A673 (cell line): ENCODE measurements at regions not wholly inside any gene's neighbourhood (a gene's known extent, or its start where the extent isn't known, plus 50 kb on each side); places are given as distances from the start of the nearest gene placed in this dataset.

ENCODE experiments used
- BruUV-seq: library from RNA; stranded (reverse); fragments of 400-500 nt; replicated peaks from 2 replicates; lab custom pipeline; 2021; lab: Mats Ljungman, UMichigan
- CTCF ChIA-PET: fragments of 300-600 bp; sonication (Branson Sonifier 250); formaldehyde crosslinking; loops from one replicate; lab custom pipeline; 2022; ENCODE audit warnings: antibody characterized with exemption; lab: Charles Lee
- POLR2A ChIA-PET: fragments of 300-600 bp; sonication (Branson Sonifier 250); formaldehyde crosslinking; loops from one replicate; lab custom pipeline; 2022; ENCODE audit warnings: antibody characterized with exemption; ENCODE audit not compliant: low non-redundant PET; lab: Charles Lee
- DNase-seq: peaks from one replicate; pipeline ENCODE4 v3.0.0-alpha.2; 2015; ENCODE audit warnings: low spot score
- H3K27ac ChIP-seq: fragments of 200-600 bp; sonication (generic); 2 replicates; pipeline ENCODE4 v1.5.1; 2016; ENCODE audit warnings: mixed run types, low read depth, mild to moderate bottlenecking, mixed read lengths, antibody characterized with exemption, low read length; ENCODE audit not compliant: poor library complexity, severe bottlenecking
- H3K27me3 ChIP-seq: fragments of 200-600 bp; sonication (generic); replicated peaks from 2 replicates; pipeline ENCODE4 v1.6.1; 2017; ENCODE audit warnings: mixed run types, low read depth, mild to moderate bottlenecking, mixed read lengths, antibody characterized with exemption, low read length; ENCODE audit not compliant: insufficient read depth, poor library complexity
- H3K36me3 ChIP-seq: fragments of 200-600 bp; sonication (generic); 2 replicates; pipeline ENCODE4 v1.6.1; 2016; ENCODE audit warnings: mixed run types, mild to moderate bottlenecking, mixed read lengths, antibody characterized with exemption, low read length; ENCODE audit not compliant: insufficient read depth, poor library complexity, severe bottlenecking
- H3K4me1 ChIP-seq: fragments of 200-600 bp; sonication (generic); 2 replicates; pipeline ENCODE4 v1.6.1; 2017; ENCODE audit warnings: mixed run types, mild to moderate bottlenecking, mixed read lengths, antibody characterized with exemption, low read length; ENCODE audit not compliant: insufficient read depth, poor library complexity, severe bottlenecking
- H3K4me3 ChIP-seq: fragments of 200-600 bp; sonication (generic); 2 replicates; pipeline ENCODE4 v1.5.1; 2016; ENCODE audit warnings: low read depth, mixed run types, mild to moderate bottlenecking, mixed read lengths, low read length; ENCODE audit not compliant: poor library complexity, severe bottlenecking
- H3K9me3 ChIP-seq: fragments of 200-600 bp; sonication (generic); 2 replicates; pipeline ENCODE4 v1.6.1; 2016; ENCODE audit warnings: mixed run types, low read depth, mild to moderate bottlenecking, mixed read lengths, antibody characterized with exemption, low read length; ENCODE audit not compliant: poor library complexity, severe bottlenecking
- EZH2 ChIP-seq: fragments of 200-600 bp; sonication (generic); IDR thresholded peaks from 2 replicates; pipeline ENCODE4 v1.6.1; 2017; ENCODE audit warnings: borderline replicate concordance, low read depth, mild to moderate bottlenecking, mixed read lengths, antibody characterized with exemption, low read length; ENCODE audit not compliant: poor library complexity, severe bottlenecking
- intact Hi-C: fragments of 100-400 bp; cut with micrococcal nuclease; formaldehyde crosslinking; loops from one replicate; pipeline ENCODE4 v1.10.0; 2022; ENCODE audit not compliant: unreplicated experiment
- TF ChIP-seq, protein P1 (sequence below): fragments of 300-800, 200-600 bp; sonication (generic); conservative IDR thresholded peaks from 2 replicates; pipeline ENCODE4 v1.5.1; 2017; ENCODE audit warnings: low read depth, mild to moderate bottlenecking, antibody characterized with exemption, low read length, moderate library complexity, mixed read lengths

DNA sequence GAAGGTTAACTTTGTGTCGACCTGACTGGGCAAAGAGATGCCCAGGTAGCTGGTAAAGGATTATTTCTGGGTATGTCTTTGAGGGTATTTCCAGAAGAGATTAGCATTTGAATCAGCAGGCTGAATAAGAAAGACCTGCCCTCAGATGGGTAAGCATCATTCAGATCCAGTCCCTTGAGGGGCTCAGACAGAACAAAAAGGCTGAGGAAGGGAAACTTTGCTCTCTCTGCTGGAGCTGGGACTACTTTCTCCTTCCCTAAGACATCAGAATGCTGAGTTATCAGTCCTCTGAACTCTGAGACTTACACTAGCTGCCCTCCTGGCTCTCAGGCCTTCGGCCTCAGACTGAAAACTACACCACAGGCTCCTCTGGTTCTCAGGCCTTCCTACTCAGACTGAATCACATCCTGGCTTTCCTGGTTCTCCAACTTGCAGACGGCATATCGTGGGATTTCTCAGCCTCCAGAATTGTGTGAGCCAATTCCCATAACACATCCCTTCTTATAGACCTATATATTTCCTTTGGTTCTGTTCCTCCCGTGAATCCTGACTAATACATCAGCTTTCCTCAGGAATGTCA is 982.9 kb downstream of the TUSC7 start:
- H3K4me1 ChIP-seq, result no peaks in the 10 kb centered on the region
- intact Hi-C loops, result no loop called here
- no peak overlapping the region for H3K4me3 ChIP-seq
- DNase-seq, result no peak
- ChIA-PET POLR2A (no interaction called here), CTCF (no interaction called here)
- H3K27me3 ChIP-seq, result no peaks in the 10 kb centered on the region
- no peak overlapping the region for H3K27ac ChIP-seq
- no peaks in the 10 kb centered on the region for H3K36me3 ChIP-seq
- no TSS peak for BruUV-seq
- TF ChIP-seq, protein P1, sequence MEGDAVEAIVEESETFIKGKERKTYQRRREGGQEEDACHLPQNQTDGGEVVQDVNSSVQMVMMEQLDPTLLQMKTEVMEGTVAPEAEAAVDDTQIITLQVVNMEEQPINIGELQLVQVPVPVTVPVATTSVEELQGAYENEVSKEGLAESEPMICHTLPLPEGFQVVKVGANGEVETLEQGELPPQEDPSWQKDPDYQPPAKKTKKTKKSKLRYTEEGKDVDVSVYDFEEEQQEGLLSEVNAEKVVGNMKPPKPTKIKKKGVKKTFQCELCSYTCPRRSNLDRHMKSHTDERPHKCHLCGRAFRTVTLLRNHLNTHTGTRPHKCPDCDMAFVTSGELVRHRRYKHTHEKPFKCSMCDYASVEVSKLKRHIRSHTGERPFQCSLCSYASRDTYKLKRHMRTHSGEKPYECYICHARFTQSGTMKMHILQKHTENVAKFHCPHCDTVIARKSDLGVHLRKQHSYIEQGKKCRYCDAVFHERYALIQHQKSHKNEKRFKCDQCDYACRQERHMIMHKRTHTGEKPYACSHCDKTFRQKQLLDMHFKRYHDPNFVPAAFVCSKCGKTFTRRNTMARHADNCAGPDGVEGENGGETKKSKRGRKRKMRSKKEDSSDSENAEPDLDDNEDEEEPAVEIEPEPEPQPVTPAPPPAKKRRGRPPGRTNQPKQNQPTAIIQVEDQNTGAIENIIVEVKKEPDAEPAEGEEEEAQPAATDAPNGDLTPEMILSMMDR, result no peak
- TF ChIP-seq EZH2, result no peak
- no peaks in the 10 kb centered on the region for H3K9me3 ChIP-seq

DNA sequence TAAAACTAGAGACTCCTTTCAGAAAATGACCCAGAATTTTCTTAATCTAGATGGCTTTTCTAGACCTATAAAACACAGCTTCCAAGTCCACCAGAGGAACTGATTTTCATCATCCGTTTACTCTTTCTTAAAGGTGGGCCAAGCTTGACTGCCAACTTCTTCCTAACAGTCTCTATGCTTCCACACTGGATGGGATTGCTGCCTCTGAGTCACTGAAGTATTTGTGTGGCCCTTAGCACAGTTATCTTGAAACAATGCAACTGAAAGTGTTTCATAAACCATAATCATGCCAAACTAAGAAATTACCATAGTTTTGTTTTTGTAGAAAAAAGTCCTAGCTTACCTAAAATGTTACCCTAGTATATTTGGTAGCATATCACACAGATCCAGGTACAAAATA is 985.7 kb downstream of the TUSC7 start:
- Histone ChIP-seq H3K36me3 (no peaks in the 10 kb centered on the region), H3K4me3 (no peak overlapping the region), H3K27me3 (no peaks in the 10 kb centered on the region), H3K27ac (no peak overlapping the region), H3K4me1 (no peaks in the 10 kb centered on the region), H3K9me3 (no peaks in the 10 kb centered on the region)
- TF ChIP-seq, protein P1, result no peak
- no peak for TF ChIP-seq EZH2
- no TSS peak for BruUV-seq
- intact Hi-C loops, result no loop called here
- ChIA-PET POLR2A (no interaction called here), CTCF (no interaction called here)
- DNase-seq, result no peak

DNA sequence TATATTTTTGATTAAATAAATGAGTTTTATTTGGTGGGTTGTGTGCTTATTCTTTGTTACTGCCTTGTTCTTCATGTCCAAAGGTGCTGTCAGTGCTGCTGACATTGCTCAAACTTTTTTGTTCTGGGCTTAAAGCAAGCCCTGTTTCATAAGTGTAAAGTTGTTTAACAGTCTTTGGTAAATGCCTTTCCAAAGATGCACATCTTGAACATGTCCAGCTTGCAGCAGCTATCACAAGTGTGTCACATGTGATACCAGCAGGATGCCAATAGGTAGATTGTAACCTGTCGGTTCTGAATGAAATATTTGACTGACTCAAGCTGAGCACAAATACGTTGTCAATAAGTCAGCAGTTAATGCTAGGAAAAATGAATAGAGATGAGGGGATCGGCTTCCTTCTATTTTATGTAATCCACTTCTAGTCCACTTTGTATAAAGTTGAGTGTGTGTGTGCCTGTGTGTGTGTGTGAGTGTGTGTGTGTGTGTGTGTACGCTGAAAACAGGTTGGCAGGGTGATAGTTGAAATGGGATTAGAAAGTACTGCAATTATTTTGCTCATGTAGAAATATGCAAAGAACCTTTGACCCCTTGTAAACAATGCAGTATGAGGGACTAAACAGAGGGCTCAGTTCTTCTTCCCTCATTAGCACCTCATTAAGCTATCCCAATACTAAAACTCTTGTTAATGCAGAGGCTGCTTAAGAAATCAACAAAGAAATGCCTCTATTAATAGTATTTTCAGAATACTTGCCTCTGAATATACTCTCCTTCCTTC is 986.5 kb downstream of the TUSC7 start:
- no TSS peak for BruUV-seq
- ChIA-PET CTCF (no interaction called here), POLR2A (no interaction called here)
- H3K4me3 ChIP-seq, result no peak overlapping the region
- TF ChIP-seq EZH2, result no peak
- TF ChIP-seq, protein P1, result no peak
- H3K36me3 ChIP-seq, result no peaks in the 10 kb centered on the region
- no peak for DNase-seq
- no peaks in the 10 kb centered on the region for H3K27me3 ChIP-seq
- intact Hi-C loops, result no loop called here
- no peak overlapping the region for H3K27ac ChIP-seq
- H3K9me3 ChIP-seq, result no peaks in the 10 kb centered on the region
- no peaks in the 10 kb centered on the region for H3K4me1 ChIP-seq
